Stimulated activated CD4-positive, alpha-beta T cell treated with anti-CD3 and anti-CD28 coated beads, Interleukin-4, amount 100 ng/mL, for 4 hours (primary cell): ENCODE measurements at regions not wholly inside any gene's neighbourhood (a gene's known extent, or its start where the extent isn't known, plus 50 kb on each side); places are given as distances from the start of the nearest gene placed in this dataset.
A peak's percentile ranks its signal among the peaks of the same experiment; 100 is the strongest.
"Not testable (repeated sequence)": the region's sequence is repeated elsewhere in the genome, so short reads cannot be mapped to it uniquely, and the experiment has no call there.

Source experiments
- DNase-seq, 2 experiments: peaks; one replicate each; pipeline ENCODE4 v3.0.0-alpha.2; 2020

GRCh38 chr22:17318817-17319216 is 50.4 kb upstream of the CECR2 start:
- no peak for DNase-seq

- DNase-seq = no peak
Measured at GRCh38 chr22:17315310-17315709, 54.0 kb upstream of the CECR2 start.

DNA sequence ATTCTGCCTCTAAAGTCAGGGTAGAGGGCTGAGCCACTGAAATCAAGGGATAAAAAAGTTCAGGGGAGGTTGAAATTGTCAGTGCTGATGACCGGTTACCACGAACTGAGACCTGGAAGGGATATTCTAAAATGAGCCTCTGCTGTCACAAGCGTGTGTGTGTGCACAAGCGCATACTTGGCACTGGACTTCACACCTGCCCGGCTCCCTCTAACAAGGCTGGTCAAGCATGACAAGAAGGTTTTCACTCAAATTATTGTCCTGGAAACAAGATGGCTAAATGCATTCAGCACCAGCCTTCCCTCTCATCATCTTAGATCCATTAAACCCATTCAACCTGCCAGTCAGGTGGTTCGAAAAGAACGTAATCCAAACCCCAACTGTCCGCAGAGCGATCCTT is 54.8 kb upstream of the CECR2 start:
- no peak for DNase-seq

DNA sequence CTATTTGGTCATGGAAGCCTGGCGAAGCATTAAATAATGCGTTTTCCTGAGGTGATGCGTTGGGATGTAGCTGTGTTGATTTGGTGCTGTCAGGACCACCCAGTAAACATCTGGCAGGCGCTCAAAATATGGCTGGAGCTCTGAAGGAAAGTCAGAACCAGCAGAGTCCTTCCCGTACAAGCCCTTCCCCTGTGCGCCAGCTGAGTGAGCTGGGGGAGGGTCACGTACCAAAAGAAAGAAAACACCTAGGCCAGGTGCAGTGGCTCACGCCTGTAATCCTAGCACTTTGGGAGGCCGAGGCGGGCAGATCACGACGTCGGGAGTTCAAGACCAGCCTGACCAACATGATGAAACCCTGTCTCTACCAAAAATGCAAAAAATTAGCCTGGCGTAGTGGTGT is 55.6 kb upstream of the CECR2 start:
- DNase-seq = no peak

GRCh38 chr22:17307566-17307965 is 61.7 kb upstream of the CECR2 start:
- no peak for DNase-seq

DNA sequence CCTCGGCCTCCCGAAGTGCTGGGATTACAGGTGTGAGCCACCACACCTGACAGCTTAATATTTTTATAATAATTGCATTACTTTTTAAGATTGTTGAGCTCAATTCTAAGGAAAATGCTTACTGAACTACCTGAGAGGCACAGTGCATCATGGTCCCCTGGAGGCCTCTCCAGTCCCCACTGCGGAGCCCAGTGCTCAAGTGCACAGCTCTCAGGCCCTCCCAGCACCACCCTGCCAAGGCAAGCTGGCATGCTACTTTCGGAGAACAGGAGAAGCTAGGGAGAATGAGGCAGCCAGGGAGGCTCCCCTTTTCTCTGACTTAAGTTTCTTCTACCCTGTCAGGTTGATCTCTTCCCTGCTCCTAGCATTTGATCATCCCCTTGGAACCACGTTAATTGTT is 64.2 kb upstream of the CECR2 start:
- no peak for DNase-seq

DNA sequence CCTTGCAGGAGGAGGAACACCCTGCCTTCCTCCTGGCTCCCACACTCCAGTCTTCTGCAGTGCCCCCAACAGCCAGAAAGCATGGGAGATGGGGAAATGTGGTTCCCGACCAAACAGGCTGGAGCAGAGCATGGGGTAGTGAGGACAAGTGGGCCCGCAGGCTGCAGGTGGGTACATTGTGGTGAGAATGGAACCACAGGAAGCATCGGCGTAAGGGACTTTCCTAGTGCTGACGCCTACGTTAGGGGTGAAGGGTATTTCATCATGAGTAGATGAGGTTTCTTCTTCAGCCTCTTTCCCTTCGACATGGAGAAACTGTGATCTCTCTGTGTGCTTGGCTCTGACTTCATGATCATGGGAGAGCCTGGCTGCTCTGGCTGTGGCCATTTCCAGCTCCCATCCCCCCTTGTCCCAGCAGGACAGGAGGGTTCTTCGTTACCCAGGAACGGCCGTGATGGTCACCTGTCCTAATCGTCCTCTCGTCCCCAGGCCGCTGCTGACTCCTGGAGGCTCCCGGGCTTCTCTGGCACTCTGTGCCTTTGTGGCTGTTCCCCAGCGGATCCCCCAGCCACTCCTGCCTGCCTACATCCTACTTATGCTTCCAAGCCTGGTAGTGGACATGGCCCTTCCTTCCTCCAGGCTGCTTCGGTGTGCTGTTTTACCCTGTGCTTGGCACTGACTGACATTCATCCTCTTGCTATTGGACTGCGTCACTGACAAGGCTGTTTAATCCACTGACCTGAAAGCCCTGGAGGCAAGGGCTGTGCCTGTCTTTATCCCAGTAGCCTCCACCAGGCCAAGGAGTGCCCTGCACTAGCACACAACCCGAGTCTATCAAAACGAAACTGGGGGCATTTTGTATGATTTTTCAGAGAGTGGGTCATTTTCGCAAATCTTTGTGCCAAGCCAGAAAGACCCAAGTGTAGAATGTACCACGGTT is 65.2 kb upstream of the CECR2 start:
- peak; percentile 39 to 69 for DNase-seq

GRCh38 chr22:17303441-17303839 is 65.8 kb upstream of the CECR2 start:
- no peak for DNase-seq

DNA sequence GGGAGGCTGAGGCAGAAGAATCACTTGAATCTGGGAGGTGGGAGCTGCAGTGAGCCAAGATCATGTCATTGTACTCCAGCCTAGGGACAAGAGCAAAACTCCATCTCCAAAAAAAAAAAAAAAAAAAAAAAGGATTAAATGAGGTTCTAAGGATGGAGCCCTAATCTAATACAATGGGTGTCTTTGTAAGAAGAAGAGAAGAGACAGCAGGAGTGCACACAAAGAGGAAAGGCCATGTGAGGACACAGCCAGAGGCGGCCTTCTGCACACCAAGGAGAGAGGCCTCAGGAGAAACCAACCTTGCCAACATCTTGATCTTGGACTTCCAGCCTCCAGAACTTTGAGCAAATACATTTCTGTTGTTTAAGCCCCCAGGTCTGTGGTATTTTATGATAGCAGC is 66.6 kb upstream of the CECR2 start:
- DNase-seq = no peak

DNA sequence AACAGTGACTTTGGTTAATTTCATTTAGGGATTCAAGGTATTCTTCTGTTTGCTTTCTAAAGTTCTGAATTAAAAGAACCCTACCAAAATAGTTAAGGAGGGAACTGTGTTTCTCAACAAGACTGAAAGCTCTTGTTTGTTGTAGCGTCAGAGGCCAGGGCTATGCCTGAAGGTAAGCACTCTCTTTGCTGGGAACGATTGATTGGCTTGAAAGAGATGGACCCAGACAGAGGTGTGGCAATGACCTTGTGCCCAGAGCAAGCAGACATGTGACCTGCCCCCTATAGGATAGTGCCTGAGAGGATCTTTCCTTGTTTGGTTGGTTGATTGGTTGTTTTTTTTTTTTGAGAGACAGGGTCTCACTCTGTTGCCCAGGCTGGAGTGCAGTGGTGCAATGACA is 68.3 kb upstream of the CECR2 start:
- DNase-seq = no peak

DNA sequence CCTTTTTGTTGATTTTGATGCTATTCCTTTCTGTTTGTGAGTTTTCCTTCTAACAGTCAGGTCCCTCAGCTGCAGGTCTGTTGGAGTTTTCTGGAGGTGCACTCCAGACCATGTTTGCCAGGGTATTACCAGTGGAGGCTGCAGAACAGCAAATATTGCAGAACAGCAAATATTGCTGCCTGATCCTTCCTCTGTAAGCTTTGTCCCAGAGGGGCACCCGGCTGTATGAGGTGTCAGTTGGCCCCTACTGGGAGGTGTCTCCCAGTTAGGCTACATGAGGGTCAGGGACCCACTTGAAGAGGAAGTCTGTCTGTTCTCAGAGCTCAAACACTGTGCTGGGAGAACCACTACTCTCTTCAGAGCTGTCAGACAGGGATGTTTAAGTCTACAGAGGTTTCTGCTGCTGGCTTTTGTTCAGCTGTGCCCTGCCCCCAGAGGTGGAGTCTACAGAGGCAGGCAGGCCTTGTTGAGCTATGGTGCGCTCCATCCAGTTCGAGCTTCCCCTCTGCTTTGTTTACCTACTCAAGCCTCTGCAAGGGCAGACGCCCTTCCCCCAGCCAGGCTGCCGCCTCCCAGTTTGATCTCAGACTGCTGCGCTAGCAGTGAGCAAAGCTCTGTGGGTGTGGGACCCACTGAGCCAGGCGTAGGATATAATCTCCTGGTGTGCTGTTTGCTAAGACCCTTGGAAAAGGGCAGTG is 70.3 kb upstream of the CECR2 start:
- not testable (repeated sequence) for DNase-seq

DNA sequence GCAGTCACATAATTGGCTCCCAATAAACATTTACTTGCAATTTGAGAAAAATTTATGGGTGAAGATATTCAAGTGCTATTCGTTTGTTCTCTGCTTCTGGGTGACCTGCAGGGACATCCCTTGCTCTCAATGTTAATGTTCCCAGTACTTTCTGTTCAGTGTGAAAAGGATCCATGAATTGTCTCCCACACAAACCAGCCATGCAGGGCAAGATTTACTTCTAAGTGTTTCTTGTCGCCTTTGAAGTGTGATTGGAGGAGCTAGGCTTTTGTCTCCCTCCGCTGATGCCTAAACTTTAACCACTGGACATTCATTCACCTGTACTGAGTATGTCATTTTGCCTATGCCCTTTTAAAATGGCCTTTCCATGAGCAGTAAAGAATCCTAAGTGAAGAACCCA is 66.4 kb upstream of the ADA2 start:
- DNase-seq = no peak

GRCh38 chr22:17284888-17285287 is 65.7 kb upstream of the ADA2 start:
- DNase-seq = no peak

DNA sequence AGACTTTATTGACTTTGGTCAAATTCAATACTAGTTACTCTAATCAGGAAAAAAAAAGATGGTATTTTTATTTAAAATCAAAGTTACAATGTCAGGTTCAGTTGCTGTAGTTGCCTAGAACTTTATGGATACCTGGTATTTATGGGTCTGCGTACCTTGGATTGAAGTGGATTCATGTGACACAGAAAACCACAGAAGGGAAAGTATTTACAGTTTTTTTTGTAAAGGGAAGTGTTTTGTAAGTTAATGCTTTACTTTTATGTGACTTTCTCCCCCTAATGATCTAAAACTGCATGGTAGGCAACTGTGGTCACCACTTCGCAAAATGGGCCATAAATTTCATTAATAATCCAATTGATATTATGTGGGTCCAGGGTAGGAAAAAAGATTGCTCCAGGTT is 65.2 kb upstream of the ADA2 start:
- DNase-seq = no peak

GRCh38 chr22:17283865-17284264 is 64.6 kb upstream of the ADA2 start:
- not testable (repeated sequence) for DNase-seq

- no peak for DNase-seq
Measured at GRCh38 chr22:17283423-17283822, 64.2 kb upstream of the ADA2 start.

GRCh38 chr22:17281440-17281841 is 62.2 kb upstream of the ADA2 start:
- DNase-seq = no peak

- no peak for DNase-seq
Measured at GRCh38 chr22:17281026-17281425, 61.8 kb upstream of the ADA2 start.

GRCh38 chr22:17272511-17272991 is 53.3 kb upstream of the ADA2 start:
- DNase-seq = no peak

DNA sequence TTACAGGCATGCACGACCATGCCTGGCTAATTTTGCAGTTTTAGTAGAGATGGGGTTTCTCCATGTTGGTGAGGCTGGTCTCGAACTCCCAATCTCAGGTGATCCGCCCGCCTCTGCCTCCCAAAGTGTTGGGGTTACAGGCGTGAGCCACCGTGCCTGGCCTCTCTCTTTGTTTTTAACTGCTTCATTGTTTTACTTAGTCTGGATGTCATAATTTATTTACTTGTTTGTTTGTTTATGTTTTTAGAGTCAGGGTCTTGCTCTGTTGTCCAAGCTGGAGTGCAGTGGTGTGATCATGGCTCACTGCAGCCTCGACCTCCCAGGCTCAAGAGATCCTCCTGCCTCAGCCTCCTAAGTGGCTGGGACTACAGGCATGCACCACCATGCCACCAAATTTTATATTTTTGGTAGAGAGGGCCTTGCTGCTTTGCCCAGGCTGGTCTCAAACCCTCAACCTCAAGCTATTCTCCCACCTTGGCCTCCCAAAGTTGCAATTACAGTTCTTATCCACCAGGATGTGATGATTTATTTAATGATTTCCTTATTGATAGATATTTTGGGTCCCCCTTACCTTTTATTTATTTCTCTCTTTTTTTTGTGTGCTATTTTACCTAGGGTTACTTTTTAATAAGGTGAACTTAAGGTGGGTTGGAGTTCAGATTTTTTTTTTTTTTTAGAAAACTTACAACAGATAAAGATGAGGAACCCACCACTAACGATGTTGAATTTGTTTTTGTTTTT is 52.6 kb upstream of the ADA2 start:
- DNase-seq = no peak

DNA sequence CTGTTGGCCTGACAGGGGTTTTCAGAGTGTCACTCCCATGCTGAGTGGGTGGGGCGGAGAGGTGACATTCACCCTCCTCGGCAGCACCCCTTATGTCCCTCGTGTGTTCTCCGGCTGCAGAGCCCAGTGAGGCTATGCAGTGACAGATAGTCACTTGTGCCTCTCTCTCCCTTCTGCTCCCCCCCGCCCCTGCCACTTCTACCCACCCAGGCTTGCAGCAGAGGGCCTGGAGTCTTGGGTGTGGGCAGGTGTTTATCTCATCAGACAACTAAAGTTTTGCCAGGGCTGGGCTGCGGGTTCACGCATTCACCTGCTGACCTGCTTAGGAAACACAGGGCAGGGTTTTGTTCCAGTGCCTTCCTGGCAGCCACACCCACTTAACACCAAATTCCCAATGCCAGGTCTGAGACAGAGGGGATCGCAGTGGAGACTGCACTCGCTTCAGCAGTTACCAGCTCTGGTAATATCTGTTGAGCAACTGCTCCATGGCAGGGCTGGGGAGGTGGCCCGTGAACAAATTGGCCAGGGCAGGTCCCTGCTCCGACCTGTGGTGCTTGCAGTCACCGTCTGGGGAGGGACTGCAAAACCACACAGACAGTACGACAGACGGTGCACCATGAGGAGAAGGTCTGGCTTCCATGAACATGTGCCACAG is 50.5 kb upstream of the ADA2 start:
- no peak for DNase-seq

GRCh38 chr22:17269224-17269606 is 50.0 kb upstream of the ADA2 start:
- DNase-seq = no peak
